H1 (cell line): ENCODE measurements at regions not wholly inside any gene's neighbourhood (a gene's known extent, or its start where the extent isn't known, plus 50 kb on each side); places are given as distances from the start of the nearest gene placed in this dataset.
A peak's percentile ranks its signal among the peaks of the same experiment; 100 is the strongest.

Experiments used
- CHD7 ChIP-seq: fragments of 300-600 bp; sonication (generic); IDR thresholded peaks from 2 replicates; pipeline ENCODE4 v1.7.1; 2012; ENCODE audit warnings: low read length, moderate library complexity, mild to moderate bottlenecking, inconsistent platforms; ENCODE audit not compliant: insufficient replicate concordance
- MAFK ChIP-seq: IDR thresholded peaks from 2 replicates; pipeline ENCODE4 v1.6.1; 2012; ENCODE audit warnings: low read depth, mild to moderate bottlenecking, improper control_type of control experiment, low read length
- TBP ChIP-seq: IDR thresholded peaks from 2 replicates; pipeline ENCODE4 v1.6.1; 2011; ENCODE audit warnings: low read depth, low read length, improper control_type of control experiment

GRCh38 chr7:80014511-80014910, 120.1 kb upstream of the GNAI1 start (continued):
- no peak for TF ChIP-seq CHD7
- TF ChIP-seq TBP, result 0 out of 2 replicates have a peak, but pooled peaks have one; percentile 16
- TF ChIP-seq MAFK, result no peak
- TF ChIP-seq, all 59 proteins: peak for 1
